Fibroblast of skin of left biceps (primary cell): ENCODE measurements at regions not wholly inside any gene's neighbourhood (a gene's known extent, or its start where the extent isn't known, plus 50 kb on each side); places are given as distances from the start of the nearest gene placed in this dataset.
"Not testable (repeated sequence)": the region's sequence is repeated elsewhere in the genome, so short reads cannot be mapped to it uniquely, and the experiment has no call there.

Experiments
- DNase-seq, 2 experiments: peaks; one replicate each; pipeline ENCODE4 v3.0.0-alpha.2; 2013; ENCODE audit warnings: low read depth in 2 of 2

DNA sequence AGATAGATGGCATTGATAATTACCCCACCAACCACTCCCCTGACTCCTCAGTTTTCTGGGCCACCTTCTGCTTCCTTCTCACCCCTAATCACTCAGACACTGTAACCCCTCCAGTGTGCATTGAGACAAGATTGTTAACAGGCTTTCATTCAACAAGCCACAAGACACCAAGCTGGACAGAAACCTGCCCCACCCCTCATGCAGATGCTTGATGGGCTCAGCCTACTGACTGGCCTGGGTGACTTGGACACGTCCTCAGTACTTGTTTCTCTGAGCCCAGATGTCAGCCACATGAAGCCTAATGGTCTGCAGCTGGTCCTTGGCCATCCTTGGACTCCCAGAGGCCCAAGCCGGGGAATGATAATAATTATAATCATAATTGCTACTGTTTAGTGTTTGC lies 71.4 kb upstream of the SMIM23 start:
- DNase-seq: no peak

DNA sequence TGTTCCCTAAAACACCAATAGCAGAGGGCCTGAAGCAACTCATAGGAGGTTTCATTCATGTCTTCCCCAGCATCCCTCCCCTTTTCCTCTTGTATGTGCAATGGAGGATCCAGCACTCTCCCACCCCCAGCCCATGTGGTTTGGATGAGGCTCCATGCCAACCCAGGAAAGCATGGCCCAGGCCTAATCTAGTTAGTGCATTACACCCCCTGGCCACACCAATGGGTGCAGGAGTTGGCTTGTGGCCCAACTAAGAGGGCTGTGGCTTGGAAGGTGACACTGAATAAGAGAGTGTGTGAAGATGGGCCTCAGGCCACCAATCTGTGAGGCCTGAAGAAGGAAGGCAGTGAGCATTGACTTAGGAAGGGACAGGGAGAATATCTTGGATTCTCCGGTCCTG lies 70.8 kb upstream of the SMIM23 start:
- no peak for DNase-seq

DNA sequence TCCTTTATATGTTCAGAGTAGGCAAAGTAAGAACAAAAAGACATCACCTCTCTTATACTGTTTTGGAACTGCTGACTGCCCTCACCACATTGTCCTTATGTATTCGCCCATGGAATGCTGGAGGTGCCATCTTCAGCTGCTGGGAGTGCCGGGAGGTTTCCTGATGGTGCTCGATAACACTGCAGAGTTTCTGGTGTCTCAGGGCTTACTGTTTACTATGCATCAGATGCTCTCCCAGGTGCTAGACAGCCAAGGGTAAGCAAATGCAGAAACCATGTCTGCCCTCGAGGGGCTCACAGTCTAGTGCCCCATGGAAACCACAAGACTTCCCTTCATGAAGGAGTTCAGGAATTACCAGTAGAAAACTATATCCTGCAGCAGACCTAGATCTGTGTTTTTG lies 70.1 kb upstream of the SMIM23 start:
- no peak for DNase-seq

DNA sequence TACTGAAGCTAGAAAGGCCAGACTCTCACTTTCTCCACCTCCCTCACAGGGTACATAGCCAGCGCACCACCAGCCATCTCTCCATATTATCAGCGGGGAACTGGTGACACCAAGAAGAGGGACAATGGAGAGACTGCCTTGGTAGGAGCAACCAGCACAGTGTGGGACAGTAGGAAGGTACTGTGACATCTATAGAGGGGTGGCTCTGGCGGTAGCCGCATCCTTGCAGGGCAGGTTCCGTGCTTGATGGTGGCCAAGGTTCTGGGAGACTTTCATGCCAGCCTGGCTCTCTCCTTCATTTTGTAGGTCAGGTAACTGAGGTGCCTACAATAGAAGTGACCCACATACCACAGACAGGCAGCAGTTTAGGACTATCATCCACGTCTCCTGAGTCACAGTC lies 65.5 kb upstream of the SMIM23 start:
- DNase-seq: no peak

DNA sequence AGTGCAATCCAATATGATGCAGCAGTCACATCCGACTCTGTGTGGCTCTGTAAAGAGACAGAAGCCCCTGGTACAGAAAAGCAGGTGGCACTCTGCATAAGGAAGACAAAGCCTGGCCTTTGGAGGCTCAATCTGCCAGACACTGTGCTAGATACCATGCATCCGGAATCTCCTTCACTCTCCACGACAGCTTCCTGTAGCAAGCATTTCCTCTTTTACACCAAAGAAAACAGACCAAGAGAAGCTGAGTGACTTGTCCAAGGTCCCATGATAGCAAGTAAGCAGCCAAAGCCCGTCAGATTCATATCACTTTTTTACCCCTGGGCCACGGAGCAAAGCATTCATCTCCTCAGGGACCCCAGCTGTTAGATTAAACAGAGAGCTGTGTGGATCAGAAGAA lies 64.2 kb upstream of the SMIM23 start:
- no peak for DNase-seq

DNA sequence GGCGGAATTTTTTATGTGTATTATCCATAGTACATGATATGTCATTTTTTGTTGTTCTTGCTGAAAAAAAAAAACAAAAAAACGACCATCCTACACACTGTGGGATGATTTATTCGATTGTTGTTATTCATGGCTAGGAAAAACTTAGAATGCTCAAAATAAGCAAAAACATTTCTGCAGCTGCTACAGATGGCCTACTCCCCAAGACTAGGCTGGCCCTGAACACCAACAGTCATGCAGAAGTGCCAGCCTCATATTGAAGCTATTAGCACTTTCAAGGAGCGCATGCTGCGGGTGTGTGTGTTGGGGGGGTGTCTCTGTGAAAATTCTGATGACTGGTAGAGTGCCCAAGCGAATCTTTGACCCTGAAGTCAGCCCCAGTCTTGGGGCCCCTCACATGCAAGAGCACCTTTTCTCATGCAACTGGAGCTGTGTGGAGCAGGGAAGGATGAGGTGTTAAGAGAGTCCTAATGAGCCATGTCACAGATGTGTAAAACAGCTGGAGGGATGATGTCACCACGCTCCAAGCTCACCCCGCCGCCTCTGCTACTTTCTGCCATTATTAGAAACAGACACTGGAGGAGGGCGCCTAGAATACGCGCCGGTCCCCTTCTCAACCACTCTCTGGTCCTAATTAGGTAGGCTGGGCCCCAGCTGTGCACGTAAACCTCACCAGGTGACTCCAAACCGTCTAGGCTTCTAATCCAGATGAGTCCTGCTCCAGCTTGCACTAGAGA lies 61.0 kb upstream of the SMIM23 start:
- no peak for DNase-seq

DNA sequence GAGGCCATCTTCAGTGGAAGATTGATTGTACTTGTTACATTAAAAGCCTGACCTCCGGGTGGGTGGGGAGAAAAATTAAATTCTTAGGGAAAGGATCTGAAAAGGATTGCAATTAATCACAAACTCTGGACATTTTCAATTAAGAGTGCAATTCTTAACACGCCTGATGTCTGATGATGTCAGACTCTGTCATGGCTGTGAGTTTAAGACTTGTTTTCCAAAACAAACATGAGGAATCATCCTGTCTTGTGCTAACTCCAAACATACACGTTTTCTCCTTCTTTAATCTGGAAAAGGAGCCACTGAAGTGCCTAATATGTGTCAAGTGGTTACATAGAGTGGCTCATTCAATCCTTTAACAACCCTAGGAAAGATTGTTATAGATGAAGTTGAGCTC lies 60.4 kb upstream of the SMIM23 start:
- no peak for DNase-seq

DNA sequence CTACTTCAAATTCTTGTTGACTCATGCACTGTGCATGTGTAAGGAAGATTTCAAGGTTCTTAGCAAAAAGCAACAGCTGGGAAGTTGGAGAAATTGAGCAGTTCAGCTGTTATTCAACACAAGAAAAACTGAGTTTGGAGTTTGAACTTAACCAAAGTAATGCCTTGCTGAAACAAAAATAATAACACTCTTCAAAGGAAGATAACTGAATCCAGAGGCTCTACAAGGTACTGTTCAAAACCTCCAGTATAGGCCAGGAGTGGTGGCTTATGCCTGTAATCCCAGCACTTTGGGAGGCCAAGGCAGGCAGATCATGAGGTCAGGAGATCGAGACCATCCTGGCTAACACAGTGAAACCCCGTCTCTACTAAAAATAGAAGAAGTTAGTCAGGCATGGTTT lies 58.8 kb upstream of the SMIM23 start:
- not testable (repeated sequence) for DNase-seq

DNA sequence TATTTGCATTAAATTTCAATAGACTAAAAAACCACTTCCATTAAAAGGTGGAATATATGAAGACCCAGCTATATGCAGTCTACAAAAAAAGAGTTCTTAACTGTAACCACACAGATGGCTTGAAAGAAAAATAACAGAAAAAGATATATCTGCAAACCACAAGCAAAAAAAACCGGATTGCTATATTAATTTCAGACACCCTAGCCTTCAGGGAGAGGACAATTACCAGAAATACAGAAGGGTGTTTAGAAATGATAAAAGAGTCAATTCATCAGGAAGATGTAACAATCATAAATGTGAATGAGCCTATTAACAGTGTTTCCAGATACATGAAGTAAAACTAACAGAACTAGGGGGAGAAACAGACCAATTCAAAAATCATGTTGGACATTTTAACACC lies 56.9 kb upstream of the SMIM23 start:
- no peak for DNase-seq
